GM21360 (cell line): ENCODE measurements at regions not wholly inside any gene's neighbourhood (a gene's known extent, or its start where the extent isn't known, plus 50 kb on each side); places are given as distances from the start of the nearest gene placed in this dataset.
"Not testable (repeated sequence)": the region's sequence is repeated elsewhere in the genome, so short reads cannot be mapped to it uniquely, and the experiment has no call there.

Experiments used
- ATAC-seq: cut with Tn5 transposase; IDR thresholded peaks from one replicate; pipeline ENCODE4 v1.9.1; 2021; ENCODE audit warnings: mild to moderate bottlenecking, moderate library complexity; ENCODE audit not compliant: unreplicated experiment

GRCh38 chr13:89518289-89519077 lies 1829.0 kb upstream of the MIR17HG start:
- no peak for ATAC-seq

DNA sequence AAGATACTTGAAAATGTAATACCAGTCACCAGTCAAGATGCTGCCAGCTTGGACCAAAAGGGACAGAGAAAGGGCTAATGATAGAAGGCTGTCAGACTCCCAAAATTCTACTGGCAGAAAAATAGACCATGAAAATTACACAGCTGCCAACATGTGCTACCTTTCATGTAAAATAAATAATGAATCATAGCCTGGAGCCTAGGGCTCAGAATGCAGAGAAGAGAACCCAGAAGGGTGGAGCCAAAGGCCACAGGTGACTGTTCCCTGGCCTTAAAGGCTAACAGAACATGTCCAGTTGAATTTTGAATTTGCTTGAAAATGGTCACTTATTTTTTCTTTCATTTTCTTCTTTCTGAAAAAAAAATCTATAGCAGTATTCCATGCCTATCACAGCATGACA lies 1827.0 kb upstream of the MIR17HG start:
- ATAC-seq: no peak

- not testable (repeated sequence) for ATAC-seq
Observed at GRCh38 chr13:89521672-89522071, 1825.8 kb upstream of the MIR17HG start.

DNA sequence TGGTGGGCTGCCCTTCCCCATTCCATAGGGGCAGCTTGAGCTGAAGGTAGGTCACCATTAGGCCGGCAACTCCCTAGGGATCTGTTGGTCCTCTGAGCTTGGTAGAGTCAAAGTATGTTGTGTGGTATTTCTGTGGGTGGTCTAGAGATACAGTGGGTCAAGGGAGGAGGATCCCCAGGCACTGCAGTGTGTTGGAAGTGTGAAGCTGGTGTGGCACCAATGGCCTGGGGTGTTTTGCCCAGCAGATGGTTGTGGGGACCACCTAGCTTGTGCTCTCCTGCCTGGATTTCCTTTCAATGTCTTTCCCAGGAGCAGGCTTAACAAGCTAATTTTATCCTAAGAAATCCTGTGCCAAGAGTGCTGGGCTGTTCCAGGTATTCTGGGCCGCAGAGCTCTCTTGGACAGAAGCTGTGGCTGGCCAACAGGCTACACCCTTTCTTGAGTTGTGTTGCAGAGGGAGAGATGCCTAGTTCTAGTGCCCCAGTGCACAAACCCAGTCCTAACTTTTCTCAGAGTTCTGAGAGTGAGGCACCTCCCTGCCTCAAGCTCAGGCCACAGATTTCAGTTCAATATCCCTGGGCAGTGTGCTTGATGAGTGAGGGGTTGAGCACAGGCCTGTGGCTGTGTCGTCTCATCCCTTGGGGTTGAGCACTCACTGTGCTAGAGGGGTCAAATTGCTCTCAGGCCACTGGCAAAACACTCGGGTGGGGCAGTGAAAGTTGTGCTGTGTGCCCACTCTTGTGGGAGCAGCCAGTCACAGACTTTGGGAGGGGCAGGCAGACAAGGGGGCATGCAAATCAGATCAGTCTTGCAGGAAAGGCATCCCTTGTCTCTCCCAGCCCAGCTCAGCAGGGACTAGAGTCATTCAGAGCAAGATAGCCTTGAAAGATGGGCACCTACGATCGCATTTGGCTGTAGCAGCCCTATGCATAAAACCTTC lies 1806.1 kb upstream of the MIR17HG start:
- ATAC-seq: no peak

DNA sequence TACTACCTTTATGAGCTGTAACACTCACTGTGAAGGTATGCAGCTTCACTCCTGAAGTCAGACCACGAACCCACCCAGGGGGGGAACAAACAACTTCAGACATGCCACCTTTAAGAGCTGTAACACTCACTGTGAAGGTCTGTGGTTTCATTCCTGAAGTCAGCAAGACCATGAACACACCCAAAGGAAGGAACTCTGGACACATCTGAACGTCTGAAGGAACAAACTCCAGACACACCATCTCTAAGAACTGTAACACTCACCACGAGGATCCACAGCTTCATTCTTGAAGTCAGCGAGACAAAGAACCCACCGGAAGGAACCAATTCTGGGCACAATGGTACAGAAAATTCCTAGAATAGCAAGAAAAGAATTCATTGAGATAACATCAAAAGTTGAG lies 1796.5 kb upstream of the MIR17HG start:
- ATAC-seq: no peak

- no peak for ATAC-seq
Observed at GRCh38 chr13:89554801-89555200, 1792.7 kb upstream of the MIR17HG start.

GRCh38 chr13:89565476-89566100 lies 1781.9 kb upstream of the MIR17HG start:
- ATAC-seq: no peak

DNA sequence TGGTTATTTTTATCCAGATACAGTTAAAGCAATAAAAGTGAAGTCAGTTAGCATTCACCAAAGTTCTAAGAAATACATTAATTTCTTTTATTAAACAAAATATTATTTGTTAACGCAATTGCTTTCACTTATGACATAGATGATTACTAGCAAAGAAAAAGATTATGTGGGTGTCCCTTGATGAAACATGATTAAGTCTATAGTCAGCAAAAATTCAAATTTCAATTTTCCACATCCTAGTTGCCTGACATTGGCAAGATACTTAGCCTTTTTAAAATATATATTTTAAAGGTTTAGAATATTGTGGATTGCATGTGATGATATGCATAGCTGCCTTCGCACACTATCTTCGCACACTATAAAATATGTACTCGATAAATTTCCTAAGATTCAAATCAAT lies 1780.5 kb upstream of the MIR17HG start:
- no peak for ATAC-seq

DNA sequence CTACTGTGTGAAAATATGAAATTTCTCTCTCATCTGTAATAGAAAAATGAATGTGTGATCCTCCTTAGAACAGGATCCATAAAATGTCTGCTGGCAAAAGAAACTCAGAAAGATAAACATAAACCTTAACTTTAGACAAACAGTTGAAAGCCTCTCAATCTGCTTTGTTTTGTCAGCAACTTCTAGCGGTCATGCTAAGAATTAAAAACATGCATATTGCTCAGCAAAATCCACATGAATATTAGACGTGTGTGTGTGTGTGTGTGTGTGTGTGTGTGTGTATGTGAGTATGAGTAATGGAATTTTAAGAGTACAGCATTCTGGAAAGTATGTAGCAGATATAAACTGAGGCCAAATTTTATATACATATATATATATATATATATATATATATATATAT lies 1779.2 kb upstream of the MIR17HG start:
- no peak for ATAC-seq

DNA sequence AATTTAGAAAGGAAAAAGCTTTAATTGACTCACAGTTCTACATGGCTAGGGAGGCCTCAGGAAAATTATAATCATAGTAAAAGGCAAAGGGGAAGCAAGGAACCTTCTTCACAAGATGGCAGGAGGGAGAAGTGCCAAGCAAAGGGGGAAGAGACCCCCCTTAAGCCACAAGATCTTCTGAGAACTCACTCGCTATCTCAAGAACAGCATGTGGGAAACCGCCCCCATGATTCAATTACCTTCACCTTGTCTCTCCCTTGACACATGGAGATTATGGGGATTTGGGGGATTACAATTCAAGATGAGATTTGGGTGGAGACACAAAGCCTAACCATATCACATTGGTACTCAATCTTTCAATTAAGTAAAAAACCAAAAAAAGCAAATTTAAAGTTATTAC lies 1778.7 kb upstream of the MIR17HG start:
- ATAC-seq: no peak

GRCh38 chr13:89571676-89572075 lies 1775.8 kb upstream of the MIR17HG start:
- no peak for ATAC-seq

- no peak for ATAC-seq
Observed at GRCh38 chr13:89574077-89574476, 1773.4 kb upstream of the MIR17HG start.

- no peak for ATAC-seq
Observed at GRCh38 chr13:89577301-89577700, 1770.2 kb upstream of the MIR17HG start.

GRCh38 chr13:89584058-89584620 lies 1763.3 kb upstream of the MIR17HG start:
- no peak for ATAC-seq

GRCh38 chr13:89602655-89603054 lies 1744.8 kb upstream of the MIR17HG start:
- no peak for ATAC-seq

- no peak for ATAC-seq
Observed at GRCh38 chr13:89603187-89603586, 1744.3 kb upstream of the MIR17HG start.

DNA sequence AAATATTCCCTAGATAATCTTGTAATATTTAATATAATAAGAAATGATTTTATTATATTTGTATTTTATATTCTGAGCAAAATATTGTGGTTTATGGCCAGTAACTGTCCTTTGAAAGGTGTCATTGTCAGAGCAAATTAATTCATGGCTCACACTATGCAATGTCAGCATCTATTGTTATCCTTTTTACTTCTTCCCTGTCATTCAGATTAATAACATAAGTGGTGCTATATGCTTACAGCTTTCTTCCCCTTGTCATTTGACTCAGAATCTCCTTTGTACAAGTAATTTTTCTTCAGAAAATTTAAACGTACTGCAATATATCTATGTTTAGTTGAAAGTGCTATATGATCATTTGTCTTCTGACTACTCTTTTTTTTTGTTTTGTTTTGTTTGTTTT lies 1738.2 kb upstream of the MIR17HG start:
- ATAC-seq: no peak

- no peak for ATAC-seq
Observed at GRCh38 chr13:89610331-89610730, 1737.2 kb upstream of the MIR17HG start.

GRCh38 chr13:89610881-89611280 lies 1736.6 kb upstream of the MIR17HG start:
- ATAC-seq: no peak

DNA sequence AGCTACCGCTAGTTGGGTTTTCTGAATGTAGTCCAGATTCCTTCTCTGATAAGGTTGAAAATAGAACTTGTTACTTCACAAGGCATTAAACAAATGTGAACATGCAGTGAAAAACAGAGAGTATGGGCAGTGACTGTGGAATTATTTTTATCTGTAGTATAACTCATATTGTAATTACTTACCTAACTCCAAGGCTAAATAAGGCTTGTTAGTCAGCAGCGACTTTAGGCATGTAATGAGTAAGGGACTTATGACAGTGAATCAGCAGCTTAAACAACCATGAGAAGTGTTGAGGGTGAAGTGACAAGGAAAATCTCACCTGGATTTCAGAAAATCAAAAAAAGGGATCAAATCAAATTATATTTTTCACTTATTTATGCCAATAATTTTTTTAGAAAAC lies 1719.5 kb upstream of the MIR17HG start:
- no peak for ATAC-seq

DNA sequence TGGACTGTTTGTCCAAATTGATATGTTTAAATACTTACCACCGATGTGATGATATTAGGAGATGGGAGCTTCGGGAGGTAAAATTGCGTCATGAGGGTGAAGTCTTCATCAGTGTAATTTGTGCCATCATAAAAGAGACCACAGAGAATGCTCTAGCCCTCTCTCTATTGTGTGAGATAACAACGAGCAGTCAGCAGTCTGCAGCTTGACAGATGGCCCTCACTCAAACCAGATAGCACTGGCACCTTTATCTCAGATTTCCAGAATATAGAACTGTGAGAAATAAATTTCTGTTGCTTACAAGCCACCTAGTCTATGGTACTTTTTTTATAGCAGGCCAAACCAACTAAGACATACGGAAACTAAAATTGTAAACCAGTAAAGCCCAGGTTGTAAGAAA lies 1718.9 kb upstream of the MIR17HG start:
- ATAC-seq: no peak
